Motor neuron (in vitro differentiated cells): ENCODE measurements at regions not wholly inside any gene's neighbourhood (a gene's known extent, or its start where the extent isn't known, plus 50 kb on each side); places are given as distances from the start of the nearest gene placed in this dataset.
"Not testable (repeated sequence)": the region's sequence is repeated elsewhere in the genome, so short reads cannot be mapped to it uniquely, and the experiment has no call there.

ENCODE experiments used
- ATAC-seq, 8 experiments: fragments of 200-7000 bp; cut with Tn5 transposase; replicated peaks in 6 of 8; 2 replicates each; pipeline ENCODE4 v1.8.0; 2021; ENCODE audit warnings: mild to moderate bottlenecking in 8 of 8, moderate library complexity in 8 of 8
- H3K27ac ChIP-seq, 2 donors: fragments of 250-450 bp; sonication (Bioruptor Pico); 2 replicates each; pipeline ENCODE4 v1.9.0; 2021; ENCODE audit warnings: antibody characterized with exemption in 2 of 2, mild to moderate bottlenecking in 2 of 2, moderate library complexity in 1 of 2
- H3K4me1 ChIP-seq, 2 donors: fragments of 250-450 bp; sonication (Bioruptor Pico); replicated peaks in 1 of 2; 2 replicates each; pipeline ENCODE4 v1.6.1; 2021; ENCODE audit warnings: antibody characterized with exemption in 2 of 2, mild to moderate bottlenecking in 2 of 2, moderate library complexity in 1 of 2
- H3K4me3 ChIP-seq, 5 donors: fragments of 250-450 bp; sonication (Bioruptor Pico); 2 replicates each; pipeline ENCODE4 v1.9.0; 2021; ENCODE audit warnings: antibody characterized with exemption in 5 of 5, mild to moderate bottlenecking in 5 of 5, moderate library complexity in 4 of 5
- WGBS, 10 experiments: fragments of 450-650 bp; shearing (Covaris generic); methylation state at CpG; one replicate each; pipeline ENCODE4 v1.0.0; 2022; 5-methylcytosine and 5-hydroxymethylcytosine counted together
- in situ Hi-C, 9 experiments: fragments of 400-800 bp; cut with MboI; loops; one replicate each; pipeline ENCODE4 v1.15.0; 2021; ENCODE audit warnings: low sequenced_read_pairs in 9 of 9, low pct_unique_long_range_greater_than_20kb in 2 of 9; ENCODE audit not compliant: unreplicated experiment in 9 of 9

- 35 to 100% (median 85%) methylated on average over 1 to 2 of the region's 2 CpGs for WGBS, 10 experiments
- Histone ChIP-seq H3K4me1 (no peaks in the 10 kb centered on the region), H3K27ac (no peak overlapping the region), H3K4me3 (no peak overlapping the region)
- in situ Hi-C loops, result no loop called here
- ATAC-seq, result no peak
Observed at GRCh38 chr6:51302431-51302830, 483.8 kb downstream of the TFAP2B start.

GRCh38 chr6:51303338-51303737 lies 484.7 kb downstream of the TFAP2B start:
- in situ Hi-C loops, result no loop called here
- no peak for ATAC-seq
- no peaks in the 10 kb centered on the region for H3K4me1 ChIP-seq
- no peak overlapping the region for H3K27ac ChIP-seq
- 11 to 100% (median 93%) methylated on average over 1 to 2 of the region's 2 CpGs for WGBS, 10 experiments
- no peak overlapping the region for H3K4me3 ChIP-seq

GRCh38 chr6:51314965-51315364 lies 496.3 kb downstream of the TFAP2B start:
- H3K4me1 ChIP-seq, result no peaks in the 10 kb centered on the region
- H3K27ac ChIP-seq, result no peak overlapping the region
- no peak for ATAC-seq
- in situ Hi-C loops, result no loop called here
- 0 to 100% (median 76%) methylated on average over 1 to 2 of the region's 2 CpGs; no CpG with 5 or more reads in 3 of the 10 experiments for WGBS, 10 experiments
- no peak overlapping the region for H3K4me3 ChIP-seq

GRCh38 chr6:51318674-51319073 lies 500.0 kb downstream of the TFAP2B start:
- Histone ChIP-seq H3K4me1 (no peaks in the 10 kb centered on the region), H3K27ac (no peak overlapping the region), H3K4me3 (no peak overlapping the region)
- 8 to 95% (median 73%) methylated on average over 1 to 5 of the region's 5 CpGs for WGBS, 10 experiments
- ATAC-seq, result no peak
- in situ Hi-C loops, result no loop called here

GRCh38 chr6:51321477-51321876 lies 502.8 kb downstream of the TFAP2B start:
- H3K4me1 ChIP-seq, H3K27ac ChIP-seq, H3K4me3 ChIP-seq, ATAC-seq, in situ Hi-C loops: not testable (repeated sequence)
- 13 to 100% (median 94%) methylated on average over 1 to 3 of the region's 3 CpGs; no CpG with 5 or more reads in 3 of the 10 experiments for WGBS, 10 experiments

GRCh38 chr6:51322505-51322904 lies 503.8 kb downstream of the TFAP2B start:
- H3K4me3 ChIP-seq, result no peak overlapping the region
- in situ Hi-C loops, result no loop called here
- H3K4me1 ChIP-seq, result no peaks in the 10 kb centered on the region
- no peak overlapping the region for H3K27ac ChIP-seq
- peak in 1 of 8 experiments; percentile 45 for ATAC-seq

- ATAC-seq, result no peak
- in situ Hi-C loops, result no loop called here
- 0 to 70% (median 20%) methylated on average over 1 of the region's 1 CpG; no CpG with 5 or more reads in 3 of the 10 experiments for whole genome bisulfite sequencing, 10 experiments
Observed at GRCh38 chr6:51323056-51323455, 504.4 kb downstream of the TFAP2B start.

GRCh38 chr6:51330971-51331370 lies 512.3 kb downstream of the TFAP2B start:
- no peak for ATAC-seq
- Histone ChIP-seq H3K4me3 (no peak overlapping the region), H3K27ac (no peak overlapping the region), H3K4me1 (no peaks in the 10 kb centered on the region)
- whole genome bisulfite sequencing, 10 experiments, result 0 to 100% (median 92%) methylated on average over 1 of the region's 1 CpG; no CpG with 5 or more reads in 6 of the 10 experiments
- in situ Hi-C loops, result no loop called here

More at GRCh38 chr6:51323056-51323455, 504.4 kb downstream of the TFAP2B start:
- no peak overlapping the region for H3K27ac ChIP-seq
- H3K4me1 ChIP-seq, result no peaks in the 10 kb centered on the region
- no peak overlapping the region for H3K4me3 ChIP-seq

- 0 to 100% (median 94%) methylated on average over 1 to 2 of the region's 2 CpGs; no CpG with 5 or more reads in 4 of the 10 experiments for WGBS, 10 experiments
- peaks cover 0 to 3% of the 10 kb centered on the region in 2 donors for H3K4me1 ChIP-seq
- in situ Hi-C loops, result no loop called here
Observed at GRCh38 chr6:51335543-51335942, 516.9 kb downstream of the TFAP2B start.

GRCh38 chr6:51336185-51336584 lies 517.5 kb downstream of the TFAP2B start:
- Histone ChIP-seq H3K4me1 (peaks cover 0 to 3% of the 10 kb centered on the region in 2 donors), H3K27ac (no peak overlapping the region), H3K4me3 (no peak overlapping the region)
- in situ Hi-C loops, result no loop called here
- 11 to 90% (median 65%) methylated on average over 2 to 4 of the region's 4 CpGs for WGBS, 10 experiments
- no peak for ATAC-seq

More at GRCh38 chr6:51335543-51335942, 516.9 kb downstream of the TFAP2B start:
- no peak overlapping the region for H3K4me3 ChIP-seq
- no peak for ATAC-seq
- H3K27ac ChIP-seq, result no peak overlapping the region

- no peak overlapping the region for H3K4me3 ChIP-seq
- H3K4me1 ChIP-seq, result peaks cover 0 to 3% of the 10 kb centered on the region in 2 donors
- in situ Hi-C loops, result no loop called here
- no peak for ATAC-seq
- 0 to 89% (median 67%) methylated on average over 1 to 3 of the region's 3 CpGs; no CpG with 5 or more reads in 1 of the 10 experiments for WGBS, 10 experiments
- no peak overlapping the region for H3K27ac ChIP-seq
Observed at GRCh38 chr6:51337277-51337676, 518.6 kb downstream of the TFAP2B start.

- 5 to 96% (median 80%) methylated on average over 1 to 3 of the region's 3 CpGs; no CpG with 5 or more reads in 3 of the 10 experiments for WGBS, 10 experiments
- in situ Hi-C loops, result no loop called here
- Histone ChIP-seq H3K27ac (no peak overlapping the region), H3K4me3 (no peak overlapping the region), H3K4me1 (peaks cover 0 to 3% of the 10 kb centered on the region in 2 donors)
- ATAC-seq, result no peak
Observed at GRCh38 chr6:51339108-51339507, 520.4 kb downstream of the TFAP2B start.

- Histone ChIP-seq H3K4me3 (no peak overlapping the region), H3K27ac (no peak overlapping the region), H3K4me1 (peaks cover 0 to 3% of the 10 kb centered on the region in 2 donors)
- in situ Hi-C loops, result no loop called here
- ATAC-seq, result peak in 3 of 8 experiments; percentile 20 to 31 (median 25)
- WGBS, 10 experiments, result 0 to 43% (median 18%) methylated on average over 1 to 5 of the region's 5 CpGs
Observed at GRCh38 chr6:51339728-51340127, 521.1 kb downstream of the TFAP2B start.

- no peak for ATAC-seq
Observed at GRCh38 chr6:51342393-51342792, 523.7 kb downstream of the TFAP2B start.

More at GRCh38 chr6:51342393-51342792, 523.7 kb downstream of the TFAP2B start:
- WGBS, 10 experiments, result 4 to 100% (median 77%) methylated on average over 1 to 6 of the region's 6 CpGs
- Histone ChIP-seq H3K4me1 (peaks cover 0 to 3% of the 10 kb centered on the region in 2 donors), H3K27ac (no peak overlapping the region), H3K4me3 (no peak overlapping the region)
- in situ Hi-C loops, result no loop called here
